Smooth muscle cell of the brain vasculature (primary cell): ENCODE measurements at regions not wholly inside any gene's neighbourhood (a gene's known extent, or its start where the extent isn't known, plus 50 kb on each side); places are given as distances from the start of the nearest gene placed in this dataset.
"Not testable (repeated sequence)": the region's sequence is repeated elsewhere in the genome, so short reads cannot be mapped to it uniquely, and the experiment has no call there.

Source experiments
- DNase-seq: peaks from one replicate; pipeline ENCODE4 v3.0.0-alpha.2; 2012; ENCODE audit warnings: low read depth, low spot score

GRCh38 chr10:106302961-106303360 lies 861.5 kb downstream of the SORCS1 start:
- no peak for DNase-seq

GRCh38 chr10:106301146-106301545 lies 863.4 kb downstream of the SORCS1 start:
- DNase-seq = no peak

- no peak for DNase-seq
Measured at GRCh38 chr10:106296750-106297392, 867.6 kb downstream of the SORCS1 start.

GRCh38 chr10:106284802-106285587 lies 879.5 kb downstream of the SORCS1 start:
- no peak for DNase-seq

GRCh38 chr10:106280896-106281460 lies 883.5 kb downstream of the SORCS1 start:
- DNase-seq = no peak

GRCh38 chr10:106278383-106278782 lies 886.1 kb downstream of the SORCS1 start:
- no peak for DNase-seq

GRCh38 chr10:106271237-106271636 lies 893.3 kb downstream of the SORCS1 start:
- DNase-seq = no peak

- DNase-seq = no peak
Measured at GRCh38 chr10:106268000-106268399, 896.5 kb downstream of the SORCS1 start.

- no peak for DNase-seq
Measured at GRCh38 chr10:106267591-106267990, 896.9 kb downstream of the SORCS1 start.

GRCh38 chr10:106257432-106257831 lies 907.1 kb downstream of the SORCS1 start:
- not testable (repeated sequence) for DNase-seq

- no peak for DNase-seq
Measured at GRCh38 chr10:106255111-106255678, 909.3 kb downstream of the SORCS1 start.

GRCh38 chr10:106254071-106254470 lies 910.4 kb downstream of the SORCS1 start:
- DNase-seq = no peak

- DNase-seq = no peak
Measured at GRCh38 chr10:106252541-106252940, 912.0 kb downstream of the SORCS1 start.

- DNase-seq = no peak
Measured at GRCh38 chr10:106251573-106251972, 912.9 kb downstream of the SORCS1 start.

- no peak for DNase-seq
Measured at GRCh38 chr10:106242301-106242700, 922.2 kb downstream of the SORCS1 start.

- no peak for DNase-seq
Measured at GRCh38 chr10:106226828-106227227, 937.7 kb downstream of the SORCS1 start.

- no peak for DNase-seq
Measured at GRCh38 chr10:106226142-106226541, 938.4 kb downstream of the SORCS1 start.

- DNase-seq = no peak
Measured at GRCh38 chr10:106224676-106225075, 939.8 kb downstream of the SORCS1 start.

- no peak for DNase-seq
Measured at GRCh38 chr10:106217627-106218026, 946.9 kb downstream of the SORCS1 start.

- no peak for DNase-seq
Measured at GRCh38 chr10:106216085-106216484, 948.4 kb downstream of the SORCS1 start.

- no peak for DNase-seq
Measured at GRCh38 chr10:106214243-106214642, 950.3 kb downstream of the SORCS1 start.

GRCh38 chr10:106213493-106213892 lies 951.0 kb downstream of the SORCS1 start:
- DNase-seq = no peak

GRCh38 chr10:106198275-106198674 lies 966.2 kb downstream of the SORCS1 start:
- DNase-seq = no peak
